Tibial nerve (tissue), 4 donors: ENCODE measurements at regions not wholly inside any gene's neighbourhood (a gene's known extent, or its start where the extent isn't known, plus 50 kb on each side); places are given as distances from the start of the nearest gene placed in this dataset.

Experiments used
- CTCF ChIP-seq, 5 experiments: fragments of 200-600 bp in 3 of 5; fragments of 450-650 bp in 2 of 5; sonication (generic) in 3 of 5; IDR thresholded peaks; one replicate each; pipeline ENCODE4 v1.5.1; 2016 to 2019; ENCODE audit warnings: antibody characterized with exemption in 5 of 5, mild to moderate bottlenecking in 3 of 5, moderate library complexity in 2 of 5
- EP300 ChIP-seq, 2 donors: sonication (generic); formaldehyde crosslinking; IDR thresholded peaks; one replicate each; pipeline ENCODE4 v1.6.1; 2017; ENCODE audit warnings: antibody characterized with exemption in 2 of 2, mild to moderate bottlenecking in 1 of 2

- no peak for TF ChIP-seq CTCF (IDR thresholded peaks at IDR 0.05)
- no peak for TF ChIP-seq EP300 (IDR thresholded peaks at IDR 0.05)
These were observed 724.8 kb upstream of the RIOK2 start for GRCh38 chr5:97907646-97908400.
